Epithelial cell of esophagus (primary cell): ENCODE measurements at regions not wholly inside any gene's neighbourhood (a gene's known extent, or its start where the extent isn't known, plus 50 kb on each side); places are given as distances from the start of the nearest gene placed in this dataset.

Experiments
- DNase-seq: peaks from one replicate; pipeline ENCODE4 v3.0.0; 2010; ENCODE audit warnings: low read depth
- H3K4me3 ChIP-seq: 2 replicates; pipeline ENCODE4 v1.5.1; 2011; ENCODE audit warnings: mild to moderate bottlenecking, low read length, control low read depth
- TF ChIP-seq, protein P1 (sequence below): IDR thresholded peaks from 2 replicates; pipeline ENCODE4 v1.5.1; 2011; ENCODE audit warnings: low read depth, mild to moderate bottlenecking, low read length, control low read depth, inconsistent platforms; ENCODE audit not compliant: insufficient read depth; ENCODE audit errors: missing control alignments

GRCh38 chr10:64368298-64368697 is 847.1 kb downstream of the REEP3 start:
- H3K4me3 ChIP-seq = no peak overlapping the region
- TF ChIP-seq, protein P1, sequence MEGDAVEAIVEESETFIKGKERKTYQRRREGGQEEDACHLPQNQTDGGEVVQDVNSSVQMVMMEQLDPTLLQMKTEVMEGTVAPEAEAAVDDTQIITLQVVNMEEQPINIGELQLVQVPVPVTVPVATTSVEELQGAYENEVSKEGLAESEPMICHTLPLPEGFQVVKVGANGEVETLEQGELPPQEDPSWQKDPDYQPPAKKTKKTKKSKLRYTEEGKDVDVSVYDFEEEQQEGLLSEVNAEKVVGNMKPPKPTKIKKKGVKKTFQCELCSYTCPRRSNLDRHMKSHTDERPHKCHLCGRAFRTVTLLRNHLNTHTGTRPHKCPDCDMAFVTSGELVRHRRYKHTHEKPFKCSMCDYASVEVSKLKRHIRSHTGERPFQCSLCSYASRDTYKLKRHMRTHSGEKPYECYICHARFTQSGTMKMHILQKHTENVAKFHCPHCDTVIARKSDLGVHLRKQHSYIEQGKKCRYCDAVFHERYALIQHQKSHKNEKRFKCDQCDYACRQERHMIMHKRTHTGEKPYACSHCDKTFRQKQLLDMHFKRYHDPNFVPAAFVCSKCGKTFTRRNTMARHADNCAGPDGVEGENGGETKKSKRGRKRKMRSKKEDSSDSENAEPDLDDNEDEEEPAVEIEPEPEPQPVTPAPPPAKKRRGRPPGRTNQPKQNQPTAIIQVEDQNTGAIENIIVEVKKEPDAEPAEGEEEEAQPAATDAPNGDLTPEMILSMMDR = no peak
- DNase-seq = no peak

DNA sequence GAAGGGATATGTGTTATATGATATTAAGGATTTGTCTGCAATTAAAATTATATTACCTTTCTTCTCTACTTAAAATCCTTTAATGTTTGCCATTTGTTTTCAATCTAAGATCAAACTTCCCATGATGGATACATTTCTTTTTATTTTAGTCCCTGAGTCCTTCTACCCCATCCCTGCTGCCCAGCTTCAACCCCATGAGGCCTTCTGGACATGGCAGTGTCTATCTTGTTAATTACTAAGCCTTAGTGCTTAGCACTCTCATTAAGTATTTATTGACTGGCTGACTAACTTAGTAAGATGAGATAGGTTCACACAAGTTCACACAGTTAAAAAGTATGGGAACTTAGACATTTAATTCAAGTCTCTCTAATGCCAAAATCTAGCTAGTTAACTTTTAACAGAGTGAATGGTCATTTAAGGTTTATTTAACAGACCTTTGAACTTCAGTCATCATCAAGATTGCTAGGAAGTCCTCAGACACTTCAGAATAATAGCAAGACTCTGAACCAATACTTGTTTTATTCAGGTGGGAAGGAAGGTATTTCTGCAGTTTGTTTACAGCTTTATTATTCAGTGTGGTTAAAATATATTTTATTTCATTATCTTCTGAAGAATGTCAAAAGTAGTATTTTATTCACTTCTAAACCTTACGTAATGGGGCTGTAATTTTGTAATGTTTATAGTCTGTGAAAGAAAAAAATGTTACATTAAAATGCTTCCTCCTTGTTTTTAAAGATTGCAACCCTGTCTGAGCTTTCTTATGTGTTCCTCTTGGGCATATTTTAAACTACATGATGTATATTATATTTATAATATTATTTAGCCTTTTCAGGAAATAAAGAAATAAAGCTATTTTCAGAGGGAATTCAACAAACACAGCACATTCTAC is 848.9 kb downstream of the REEP3 start:
- H3K4me3 ChIP-seq = no peak overlapping the region
- DNase-seq = no peak
- TF ChIP-seq, protein P1 = no peak

- TF ChIP-seq, protein P1 = no peak
- no peak for DNase-seq
- no peak overlapping the region for H3K4me3 ChIP-seq
Measured at GRCh38 chr10:64374346-64374745, 853.1 kb downstream of the REEP3 start.

GRCh38 chr10:64376167-64376566 is 855.0 kb downstream of the REEP3 start:
- TF ChIP-seq, protein P1 = no peak
- H3K4me3 ChIP-seq = no peak overlapping the region
- no peak for DNase-seq

GRCh38 chr10:64379898-64380297 is 858.7 kb downstream of the REEP3 start:
- TF ChIP-seq, protein P1 = no peak
- no peak for DNase-seq
- no peak overlapping the region for H3K4me3 ChIP-seq

- TF ChIP-seq, protein P1 = no peak
- no peak for DNase-seq
- no peak overlapping the region for H3K4me3 ChIP-seq
Measured at GRCh38 chr10:64385355-64385754, 864.2 kb downstream of the REEP3 start.

GRCh38 chr10:64394744-64395143 is 873.5 kb downstream of the REEP3 start:
- TF ChIP-seq, protein P1 = no peak
- no peak overlapping the region for H3K4me3 ChIP-seq
- DNase-seq = no peak
